Activated CD8-positive, alpha-beta T cell treated with anti-CD3 and anti-CD28 coated beads for 36 hours (primary cell): ENCODE measurements at regions not wholly inside any gene's neighbourhood (a gene's known extent, or its start where the extent isn't known, plus 50 kb on each side); places are given as distances from the start of the nearest gene placed in this dataset.

Source experiments
- ATAC-seq: fragments of 200-7000 bp; cut with Tn5 transposase; one replicate; pipeline ENCODE4 v1.10.0; 2021; ENCODE audit warnings: mild to moderate bottlenecking, moderate library complexity
- CTCF ChIA-PET: fragments of 350-600 bp; sonication (Branson Sonifier 250); formaldehyde crosslinking; loops from one replicate; lab custom pipeline; 2021; ENCODE audit warnings: antibody characterized with exemption; lab: Charles Lee
- POLR2A ChIA-PET: fragments of 350-600 bp; sonication (Branson Sonifier 250); formaldehyde crosslinking; loops from one replicate; lab custom pipeline; 2021; ENCODE audit warnings: antibody characterized with exemption; lab: Charles Lee
- DNase-seq: peaks from one replicate; pipeline ENCODE4 v3.0.0-alpha.2; 2020
- H3K27ac Mint-ChIP-seq: one replicate; pipeline ENCODE4 v1.8.0; 2021; ENCODE audit warnings: mild to moderate bottlenecking, mixed read lengths
- H3K27me3 Mint-ChIP-seq: one replicate; pipeline ENCODE4 v1.8.0; 2021; ENCODE audit warnings: mixed read lengths
- H3K36me3 Mint-ChIP-seq: one replicate; pipeline ENCODE4 v1.8.0; 2021; ENCODE audit warnings: low read depth, mixed read lengths
- H3K4me1 Mint-ChIP-seq: one replicate; pipeline ENCODE4 v1.8.0; 2021; ENCODE audit warnings: low read depth, mixed read lengths
- H3K4me3 Mint-ChIP-seq: one replicate; pipeline ENCODE4 v1.8.0; 2021; ENCODE audit warnings: mild to moderate bottlenecking, moderate library complexity, mixed read lengths
- H3K9me3 Mint-ChIP-seq: one replicate; pipeline ENCODE4 v1.8.0; 2021; ENCODE audit warnings: mixed read lengths
- CTCF ChIP-seq: fragments of 200-600 bp; IDR thresholded peaks from one replicate; pipeline ENCODE4 v1.8.0; 2022; ENCODE audit warnings: antibody characterized with exemption, mild to moderate bottlenecking
- intact Hi-C: fragments of 100-400 bp; cut with micrococcal nuclease; formaldehyde crosslinking; loops from one replicate; pipeline ENCODE4 v1.10.0; 2022

GRCh38 chr9:106581973-106582372 is 281.0 kb upstream of the ZNF462 start:
- ATAC-seq: no peak
- DNase-seq: no peak
- TF ChIP-seq CTCF: no peak
- CTCF ChIA-PET: no interaction called here
- H3K27ac Mint-ChIP-seq: no peak overlapping the region
- H3K9me3 Mint-ChIP-seq: peaks cover 17% of the 10 kb centered on the region
- H3K4me1 Mint-ChIP-seq: no peaks in the 10 kb centered on the region
- intact Hi-C loops: no loop called here
- no peaks in the 10 kb centered on the region for H3K36me3 Mint-ChIP-seq
- H3K4me3 Mint-ChIP-seq: no peak overlapping the region
- H3K27me3 Mint-ChIP-seq: no peaks in the 10 kb centered on the region
- POLR2A ChIA-PET: no interaction called here

GRCh38 chr9:106583751-106584150 is 279.2 kb upstream of the ZNF462 start:
- no peak for TF ChIP-seq CTCF
- ATAC-seq: no peak
- Mint-ChIP-seq H3K27me3 (no peaks in the 10 kb centered on the region), H3K4me1 (no peaks in the 10 kb centered on the region), H3K36me3 (no peaks in the 10 kb centered on the region), H3K4me3 (no peak overlapping the region), H3K27ac (no peak overlapping the region), H3K9me3 (peaks cover 12% of the 10 kb centered on the region)
- intact Hi-C loops: no loop called here
- POLR2A ChIA-PET: no interaction called here
- CTCF ChIA-PET: no interaction called here
- DNase-seq: no peak

GRCh38 chr9:106587042-106587441 is 275.9 kb upstream of the ZNF462 start:
- H3K9me3 Mint-ChIP-seq: peaks cover 7% of the 10 kb centered on the region
- no peak overlapping the region for H3K4me3 Mint-ChIP-seq

GRCh38 chr9:106588626-106589025 is 274.3 kb upstream of the ZNF462 start:
- Mint-ChIP-seq H3K36me3 (no peaks in the 10 kb centered on the region), H3K27ac (no peak overlapping the region), H3K4me1 (no peaks in the 10 kb centered on the region), H3K9me3 (peaks cover 4% of the 10 kb centered on the region), H3K4me3 (no peak overlapping the region), H3K27me3 (no peaks in the 10 kb centered on the region)
- ChIA-PET POLR2A (no interaction called here), CTCF (no interaction called here)
- intact Hi-C loops: no loop called here
- TF ChIP-seq CTCF: no peak
- DNase-seq (no peak), ATAC-seq (no peak)

More at GRCh38 chr9:106587042-106587441, 275.9 kb upstream of the ZNF462 start:
- DNase-seq: no peak
- TF ChIP-seq CTCF: no peak
- intact Hi-C loops: no loop called here
- H3K4me1 Mint-ChIP-seq: no peaks in the 10 kb centered on the region
- H3K27ac Mint-ChIP-seq: no peak overlapping the region
- no peak for ATAC-seq
- ChIA-PET CTCF (no interaction called here), POLR2A (no interaction called here)
- H3K27me3 Mint-ChIP-seq: no peaks in the 10 kb centered on the region
- H3K36me3 Mint-ChIP-seq: no peaks in the 10 kb centered on the region

- Mint-ChIP-seq H3K4me3 (no peak overlapping the region), H3K27ac (no peak overlapping the region), H3K27me3 (no peaks in the 10 kb centered on the region), H3K36me3 (no peaks in the 10 kb centered on the region), H3K9me3 (peaks cover 2% of the 10 kb centered on the region), H3K4me1 (no peaks in the 10 kb centered on the region)
- ATAC-seq (no peak), DNase-seq (no peak)
- ChIA-PET CTCF (no interaction called here), POLR2A (no interaction called here)
- intact Hi-C loops: no loop called here
- TF ChIP-seq CTCF: no peak
These were observed 272.0 kb upstream of the ZNF462 start for GRCh38 chr9:106590759-106591505.
